Kidney (tissue), 13 donors: ENCODE measurements at regions not wholly inside any gene's neighbourhood (a gene's known extent, or its start where the extent isn't known, plus 50 kb on each side); places are given as distances from the start of the nearest gene placed in this dataset.
"Not testable (repeated sequence)": the region's sequence is repeated elsewhere in the genome, so short reads cannot be mapped to it uniquely, and the experiment has no call there.

Experiments
- DNase-seq, 5 donors: peaks; one replicate each; pipeline ENCODE4 v3.0.0-alpha.2; 2013 to 2020
- FAIRE-seq: peaks from 2 replicates; lab custom pipeline; 2012; peaks lifted over from hg19 to GRCh38; lab: Jason Lieb, UNC
- H3K27ac ChIP-seq, 2 donors: one replicate each; pipeline ENCODE4 v1.7.0; 2013; ENCODE audit warnings: low read depth in 2 of 2, low read length in 2 of 2, inconsistent platforms in 1 of 2
- H3K27me3 ChIP-seq: one replicate; pipeline ENCODE4 v1.7.1; 2013; ENCODE audit warnings: low read length, inconsistent platforms; ENCODE audit not compliant: control insufficient read depth, insufficient read depth
- H3K36me3 ChIP-seq, 3 donors: one replicate each; pipeline versions ENCODE4 v1.7.0 to v1.7.1; 2013; ENCODE audit warnings: low read length in 3 of 3, control low read depth in 1 of 3, inconsistent platforms in 1 of 3; ENCODE audit not compliant: insufficient read depth in 3 of 3, control insufficient read depth in 2 of 3
- H3K4me1 ChIP-seq, 3 donors: one replicate each; pipeline versions ENCODE4 v1.7.0 to v1.7.1; 2013; ENCODE audit warnings: low read length in 3 of 3, inconsistent platforms in 1 of 3, low read depth in 1 of 3; ENCODE audit not compliant: control insufficient read depth in 2 of 3, insufficient read depth in 2 of 3
- H3K4me3 ChIP-seq, 3 donors: one replicate each; pipeline versions ENCODE4 v1.7.0 to v1.8.1; 2013; ENCODE audit warnings: low read length in 3 of 3, control low read depth in 1 of 3, inconsistent platforms in 1 of 3
- H3K9ac ChIP-seq, 3 donors: one replicate each; pipeline versions ENCODE4 v1.7.0 to v1.7.1; 2013; ENCODE audit warnings: low read length in 3 of 3, control low read depth in 1 of 3, inconsistent platforms in 1 of 3
- H3K9me3 ChIP-seq, 3 donors: one replicate each; pipeline versions ENCODE4 v1.7.0 to v1.7.1; 2013; ENCODE audit warnings: low read length in 3 of 3, control low read depth in 1 of 3, inconsistent platforms in 1 of 3; ENCODE audit not compliant: control insufficient read depth in 2 of 3, insufficient read depth in 1 of 3
- CTCF ChIP-seq: IDR thresholded peaks from 3 replicates; pipeline ENCODE4 v1.5.1; 2012; ENCODE audit warnings: mild to moderate bottlenecking, moderate library complexity, borderline replicate concordance; ENCODE audit not compliant: insufficient read depth; ENCODE audit errors: extremely low read depth
- intact Hi-C: fragments of 100-400 bp; cut with DNase I; formaldehyde crosslinking; loops from one replicate; pipeline ENCODE4 v1.11.1; 2022
- donor health status: control.
- donor health status: control.
- donor health status: control.
- donor health status: control.
- donor health status: control.
- donor health status: DM: yes; HTN: yes; CAD: no.
- donor health status: Normal renal cell carcinoma (clear cell type).

- FAIRE-seq (no peak), DNase-seq (no peak)
- Histone ChIP-seq H3K4me1 (peaks cover 0 to 4% (median 0%) of the 10 kb centered on the region in 3 donors), H3K36me3 (no peaks in the 10 kb centered on the region), H3K9ac (no peak overlapping the region), H3K27me3 (no peaks in the 10 kb centered on the region), H3K9me3 (peaks cover 0 to 6% (median 0%) of the 10 kb centered on the region in 3 donors), H3K4me3 (no peak overlapping the region), H3K27ac (no peak overlapping the region)
- intact Hi-C loops = no loop called here
- TF ChIP-seq CTCF = no peak
Measured at GRCh38 chr5:124986667-124987066, 240.2 kb upstream of the ZNF608 start.

- not testable (repeated sequence) for H3K4me3 ChIP-seq, FAIRE-seq, H3K9ac ChIP-seq
Measured at GRCh38 chr5:124987786-124988185, 241.3 kb upstream of the ZNF608 start.

DNA sequence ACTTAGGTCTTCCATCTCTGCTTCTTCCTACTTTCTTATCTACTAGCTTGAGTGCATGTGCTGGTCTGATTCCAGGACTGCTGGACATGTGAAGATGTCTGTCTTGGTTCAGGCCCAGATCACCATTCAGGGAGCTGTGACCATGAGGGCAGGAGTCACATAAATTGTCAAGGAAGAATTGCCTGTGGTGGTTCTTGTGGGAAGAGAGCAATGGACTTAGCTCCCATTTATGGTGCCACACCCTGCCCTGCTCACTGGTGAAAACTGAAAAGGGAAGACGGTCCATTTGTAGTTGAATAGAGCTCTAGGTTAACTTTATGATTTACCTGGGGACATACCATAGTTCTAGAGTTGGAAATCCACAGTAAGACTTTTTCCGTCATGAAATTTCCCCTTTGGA is 244.3 kb upstream of the ZNF608 start:
- Histone ChIP-seq H3K9ac (no peak overlapping the region), H3K4me1 (no peaks in the 10 kb centered on the region), H3K9me3 (no peaks in the 10 kb centered on the region), H3K27ac (no peak overlapping the region), H3K4me3 (no peak overlapping the region), H3K36me3 (no peaks in the 10 kb centered on the region), H3K27me3 (no peaks in the 10 kb centered on the region)
- FAIRE-seq (no peak), DNase-seq (no peak)
- TF ChIP-seq CTCF = no peak
- intact Hi-C loops = no loop called here

More at GRCh38 chr5:124987786-124988185, 241.3 kb upstream of the ZNF608 start:
- H3K4me1 ChIP-seq, H3K36me3 ChIP-seq, H3K9me3 ChIP-seq, intact Hi-C loops, H3K27ac ChIP-seq, H3K27me3 ChIP-seq, DNase-seq: not testable (repeated sequence)

- no peak for TF ChIP-seq CTCF
- Histone ChIP-seq H3K27ac (no peak overlapping the region), H3K4me3 (no peak overlapping the region), H3K27me3 (no peaks in the 10 kb centered on the region), H3K9me3 (no peaks in the 10 kb centered on the region), H3K9ac (no peak overlapping the region), H3K4me1 (no peaks in the 10 kb centered on the region), H3K36me3 (no peaks in the 10 kb centered on the region)
- FAIRE-seq = no peak
- intact Hi-C loops = no loop called here
- peak in 1 of 5 donors; percentile 67 for DNase-seq
Measured at GRCh38 chr5:124995421-124995820, 249.0 kb upstream of the ZNF608 start.
